Keratinocyte (primary cell): ENCODE measurements at regions not wholly inside any gene's neighbourhood (a gene's known extent, or its start where the extent isn't known, plus 50 kb on each side); places are given as distances from the start of the nearest gene placed in this dataset.
A peak's percentile ranks its signal among the peaks of the same experiment; 100 is the strongest.

Source experiments
- DNase-seq: peaks from one replicate; pipeline ENCODE4 v3.0.0-alpha.2; 2011; ENCODE audit warnings: low read depth, missing footprints, low spot score
- FAIRE-seq: peaks from 2 replicates; lab custom pipeline; 2011; peaks lifted over from hg19 to GRCh38; lab: Jason Lieb, UNC
- H2AFZ ChIP-seq: 2 replicates; pipeline ENCODE4 v1.6.0; 2012; ENCODE audit warnings: low read length, control low read depth, inconsistent platforms; ENCODE audit not compliant: control insufficient read depth
- H3K27ac ChIP-seq: 2 replicates; pipeline ENCODE4 v1.5.1; 2011; ENCODE audit warnings: low read length; ENCODE audit not compliant: control insufficient read depth, insufficient read depth
- H3K27me3 ChIP-seq: 3 replicates; pipeline ENCODE4 v1.6.0; 2011; ENCODE audit warnings: low read length; ENCODE audit not compliant: control insufficient read depth, insufficient read depth; ENCODE audit errors: extremely low read depth
- H3K36me3 ChIP-seq, 2 experiments: 2 replicates in 1 of 2; 3 replicates in 1 of 2; pipeline ENCODE4 v1.5.1; 2011; ENCODE audit warnings: low read length in 2 of 2, mild to moderate bottlenecking in 1 of 2; ENCODE audit not compliant: control insufficient read depth in 2 of 2, insufficient read depth in 2 of 2; ENCODE audit errors: extremely low read depth in 1 of 2
- H3K4me1 ChIP-seq: 3 replicates; pipeline ENCODE4 v1.5.1; 2011; ENCODE audit warnings: low read length; ENCODE audit not compliant: control insufficient read depth, insufficient read depth; ENCODE audit errors: extremely low read depth
- H3K4me2 ChIP-seq: 3 replicates; pipeline ENCODE4 v1.6.0; 2011; ENCODE audit warnings: low read depth, low read length; ENCODE audit not compliant: control insufficient read depth, insufficient read depth; ENCODE audit errors: extremely low read depth
- H3K4me3 ChIP-seq, 3 experiments: fragments of 200-600 bp in 1 of 3; sonication (generic) in 1 of 3; 2 replicates in 2 of 3; 3 replicates in 1 of 3; pipeline ENCODE4 v1.5.1; 2011 to 2016; ENCODE audit warnings: low read length in 3 of 3, mild to moderate bottlenecking in 3 of 3, control low read depth in 2 of 3, inconsistent platforms in 1 of 3, low read depth in 1 of 3, mixed read lengths in 1 of 3, mixed run types in 1 of 3, moderate library complexity in 1 of 3; ENCODE audit not compliant: control insufficient read depth in 2 of 3, insufficient read depth in 2 of 3; ENCODE audit errors: extremely low read depth in 1 of 3
- H3K79me2 ChIP-seq: 2 replicates; pipeline ENCODE4 v1.6.0; 2012; ENCODE audit warnings: low read length; ENCODE audit not compliant: control insufficient read depth, insufficient read depth
- H3K9ac ChIP-seq: 3 replicates; pipeline ENCODE4 v1.6.0; 2011; ENCODE audit warnings: low read length; ENCODE audit not compliant: control insufficient read depth, insufficient read depth; ENCODE audit errors: extremely low read depth
- H3K9me1 ChIP-seq: 3 replicates; pipeline ENCODE4 v1.6.0; 2011; ENCODE audit warnings: low read length; ENCODE audit not compliant: control insufficient read depth, insufficient read depth; ENCODE audit errors: extremely low read depth
- H3K9me3 ChIP-seq: 2 replicates; pipeline ENCODE4 v1.5.1; 2012; ENCODE audit warnings: low read depth, low read length; ENCODE audit not compliant: control insufficient read depth
- H4K20me1 ChIP-seq: 3 replicates; pipeline ENCODE4 v1.6.0; 2011; ENCODE audit warnings: low read length; ENCODE audit not compliant: control insufficient read depth, insufficient read depth; ENCODE audit errors: extremely low read depth
- EZH2 ChIP-seq: IDR thresholded peaks from one replicate; pipeline ENCODE4 v1.6.1; 2012; ENCODE audit warnings: inconsistent platforms, mild to moderate bottlenecking, low read length, moderate library complexity
- dilution Hi-C: fragments of 300-500 bp; cut with MboI; formaldehyde crosslinking; loops from one replicate; pipeline ENCODE4 v1.7.0; 2020; ENCODE audit warnings: low sequenced_read_pairs; ENCODE audit not compliant: extremely low pct_ligation_motif_present
- TF ChIP-seq, protein P1 (sequence below), 3 experiments: IDR thresholded peaks in 1 of 3; conservative IDR thresholded peaks in 1 of 3; optimal IDR thresholded peaks in 1 of 3; 2 replicates in 2 of 3; 3 replicates in 1 of 3; pipeline versions ENCODE3 to v1.5.1; 2011; ENCODE audit warnings: low read length in 3 of 3, mild to moderate bottlenecking in 3 of 3, moderate library complexity in 2 of 3, control low read depth in 1 of 3, inconsistent platforms in 1 of 3; ENCODE audit not compliant: insufficient read depth in 2 of 3; ENCODE audit errors: extremely low read depth in 1 of 3

DNA sequence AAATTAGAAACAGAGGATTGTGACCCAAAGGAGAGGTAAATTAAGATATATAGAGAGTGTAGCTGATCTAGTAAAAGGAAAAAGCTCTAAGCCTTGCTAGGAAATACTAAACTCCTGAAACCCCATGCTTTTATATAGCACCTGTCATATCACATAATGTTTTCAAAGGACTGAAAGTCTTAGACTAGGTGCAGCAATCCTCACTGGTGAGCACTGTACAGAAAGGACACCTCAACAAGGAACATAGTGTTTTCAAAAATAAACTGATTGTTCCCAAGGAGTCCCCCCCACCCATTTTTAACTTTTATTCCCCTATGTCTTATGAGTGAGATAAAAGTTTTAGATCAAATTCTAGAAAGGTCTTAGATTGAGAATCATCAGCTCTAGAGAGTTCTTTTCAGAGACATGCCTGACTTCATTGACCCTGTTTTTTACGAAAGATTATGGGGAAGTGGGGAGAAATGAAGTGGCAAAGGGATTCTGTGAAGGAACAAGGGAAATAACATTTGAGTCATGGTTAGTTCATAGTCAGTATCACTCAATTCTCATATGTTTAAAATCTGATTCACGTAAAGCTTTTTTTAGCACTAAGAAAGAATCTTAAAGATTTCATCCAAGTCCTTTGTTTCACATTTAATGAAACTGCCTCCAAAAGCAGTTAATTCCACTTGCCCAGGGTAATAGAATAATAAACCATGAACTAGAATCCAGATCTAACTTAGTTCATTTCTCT is 166.4 kb downstream of the CYB561 start:
- H3K36me3 ChIP-seq: no peaks in the 10 kb centered on the region
- H4K20me1 ChIP-seq: no peaks in the 10 kb centered on the region
- TF ChIP-seq EZH2: no peak
- TF ChIP-seq, protein P1, sequence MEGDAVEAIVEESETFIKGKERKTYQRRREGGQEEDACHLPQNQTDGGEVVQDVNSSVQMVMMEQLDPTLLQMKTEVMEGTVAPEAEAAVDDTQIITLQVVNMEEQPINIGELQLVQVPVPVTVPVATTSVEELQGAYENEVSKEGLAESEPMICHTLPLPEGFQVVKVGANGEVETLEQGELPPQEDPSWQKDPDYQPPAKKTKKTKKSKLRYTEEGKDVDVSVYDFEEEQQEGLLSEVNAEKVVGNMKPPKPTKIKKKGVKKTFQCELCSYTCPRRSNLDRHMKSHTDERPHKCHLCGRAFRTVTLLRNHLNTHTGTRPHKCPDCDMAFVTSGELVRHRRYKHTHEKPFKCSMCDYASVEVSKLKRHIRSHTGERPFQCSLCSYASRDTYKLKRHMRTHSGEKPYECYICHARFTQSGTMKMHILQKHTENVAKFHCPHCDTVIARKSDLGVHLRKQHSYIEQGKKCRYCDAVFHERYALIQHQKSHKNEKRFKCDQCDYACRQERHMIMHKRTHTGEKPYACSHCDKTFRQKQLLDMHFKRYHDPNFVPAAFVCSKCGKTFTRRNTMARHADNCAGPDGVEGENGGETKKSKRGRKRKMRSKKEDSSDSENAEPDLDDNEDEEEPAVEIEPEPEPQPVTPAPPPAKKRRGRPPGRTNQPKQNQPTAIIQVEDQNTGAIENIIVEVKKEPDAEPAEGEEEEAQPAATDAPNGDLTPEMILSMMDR (optimal IDR thresholded peaks at IDR 0.05 in 1 of 3, IDR thresholded peaks at IDR 0.05 in 1 of 3, conservative IDR thresholded peaks at IDR 0.05 in 1 of 3; ENCODE audit: extremely low read depth in 1 of 3, insufficient read depth in 2 of 3, low read length in 3 of 3): no peak
- H3K4me3 ChIP-seq: peak overlapping the region in 1 of 3 experiments; percentile 14
- H2AFZ ChIP-seq: no peak overlapping the region
- peak overlapping the region; percentile 53 for H3K9ac ChIP-seq
- no peaks in the 10 kb centered on the region for H3K9me1 ChIP-seq
- no peaks in the 10 kb centered on the region for H3K27me3 ChIP-seq
- dilution Hi-C loops: no loop called here
- H3K27ac ChIP-seq: peak overlapping the region; percentile 93
- no peaks in the 10 kb centered on the region for H3K79me2 ChIP-seq
- no peak for FAIRE-seq
- no peaks in the 10 kb centered on the region for H3K9me3 ChIP-seq
- H3K4me1 ChIP-seq: peaks cover 53% of the 10 kb centered on the region
- H3K4me2 ChIP-seq: peak overlapping the region; percentile 27
- DNase-seq: no peak

DNA sequence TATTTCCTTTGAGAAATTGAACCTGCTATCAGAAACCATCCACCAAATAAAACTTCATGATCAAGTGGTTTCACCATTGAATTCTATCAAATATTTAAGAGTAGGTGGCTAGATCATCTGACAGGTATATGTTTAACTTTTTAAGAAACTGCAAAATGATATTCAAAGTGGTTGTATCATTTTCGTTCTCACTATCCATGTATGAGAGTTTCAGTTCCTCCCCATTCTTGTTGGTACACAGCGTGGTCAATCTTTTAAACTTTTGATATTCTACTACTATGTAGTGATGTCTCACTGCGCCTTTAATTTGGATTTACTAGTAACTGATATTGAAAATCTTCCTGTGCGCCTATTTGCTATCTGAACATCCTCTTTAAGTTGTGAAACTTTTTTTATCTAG is 163.7 kb downstream of the CYB561 start:
- FAIRE-seq (no peak), DNase-seq (no peak)
- no peak overlapping the region for H3K4me3 ChIP-seq
- no peak overlapping the region for H3K9ac ChIP-seq
- H3K4me2 ChIP-seq: no peak overlapping the region
- no peaks in the 10 kb centered on the region for H3K79me2 ChIP-seq
- H3K36me3 ChIP-seq: no peaks in the 10 kb centered on the region
- H3K4me1 ChIP-seq: peaks cover 27% of the 10 kb centered on the region
- H3K27ac ChIP-seq: no peak overlapping the region
- H4K20me1 ChIP-seq: no peaks in the 10 kb centered on the region
- no peaks in the 10 kb centered on the region for H3K9me1 ChIP-seq
- peaks cover 3% of the 10 kb centered on the region for H3K9me3 ChIP-seq
- TF ChIP-seq, protein P1 (optimal IDR thresholded peaks at IDR 0.05 in 1 of 3, IDR thresholded peaks at IDR 0.05 in 1 of 3, conservative IDR thresholded peaks at IDR 0.05 in 1 of 3; ENCODE audit: extremely low read depth in 1 of 3, insufficient read depth in 2 of 3, low read length in 3 of 3): no peak
- TF ChIP-seq EZH2: no peak
- H2AFZ ChIP-seq: no peak overlapping the region
- dilution Hi-C loops: no loop called here
- no peaks in the 10 kb centered on the region for H3K27me3 ChIP-seq
